Spleen (tissue), 7 donors: ENCODE measurements at regions not wholly inside any gene's neighbourhood (a gene's known extent, or its start where the extent isn't known, plus 50 kb on each side); places are given as distances from the start of the nearest gene placed in this dataset.

Source experiments
- POLR2A ChIP-seq, 3 donors: fragments of 450-650 bp; IDR thresholded peaks; one replicate each; pipeline ENCODE4 v1.5.1; 2017; ENCODE audit warnings: antibody characterized with exemption in 3 of 3, mild to moderate bottlenecking in 1 of 3
- POLR2AphosphoS5 ChIP-seq, 3 donors: sonication (generic); formaldehyde crosslinking; IDR thresholded peaks; one replicate each; pipeline ENCODE4 v1.5.1; 2017; ENCODE audit warnings: antibody characterized with exemption in 3 of 3
- TF ChIP-seq, protein P1 (sequence below), 11 experiments: fragments of 200-600 bp in 7 of 11; fragments of 450-650 bp in 4 of 11; sonication (generic) in 4 of 11; IDR thresholded peaks in 8 of 11; conservative IDR thresholded peaks in 3 of 11; 1 replicate in 7 of 11; 2 replicates in 4 of 11; pipeline versions ENCODE4 v1.4.0 to v1.8.0; 2016 to 2021; ENCODE audit warnings: antibody characterized with exemption in 11 of 11, inconsistent platforms in 4 of 11, mild to moderate bottlenecking in 1 of 11
- donor health status: DM: no; HTN: no; CAD: no; lungs with moderate emphysema.
- donor health status: DM: no; HTN: no; CAD: no.
- donor health status: DM: no; HTN: no; CAD: no.

DNA sequence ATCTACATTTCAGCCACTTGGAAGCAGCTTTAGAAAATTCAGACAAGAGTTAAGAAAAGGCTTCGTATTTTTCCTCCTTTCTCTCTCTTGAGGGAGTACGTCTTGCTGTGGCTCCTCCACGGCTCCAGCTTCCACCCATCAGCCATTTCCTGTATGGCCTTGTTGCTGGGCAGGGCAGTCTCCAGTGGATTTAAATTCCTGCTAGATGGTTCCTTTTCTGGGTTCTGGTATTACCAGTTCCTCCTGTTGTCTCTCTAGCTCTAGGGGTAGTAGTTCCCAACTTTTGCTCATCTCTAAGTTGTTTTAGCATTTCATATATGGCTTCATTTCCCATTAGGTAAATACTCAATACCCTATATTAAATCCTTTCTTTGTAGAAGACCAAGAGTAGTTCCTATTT is 1098.3 kb downstream of the ADGRL2 start:
- TF ChIP-seq, protein P1, sequence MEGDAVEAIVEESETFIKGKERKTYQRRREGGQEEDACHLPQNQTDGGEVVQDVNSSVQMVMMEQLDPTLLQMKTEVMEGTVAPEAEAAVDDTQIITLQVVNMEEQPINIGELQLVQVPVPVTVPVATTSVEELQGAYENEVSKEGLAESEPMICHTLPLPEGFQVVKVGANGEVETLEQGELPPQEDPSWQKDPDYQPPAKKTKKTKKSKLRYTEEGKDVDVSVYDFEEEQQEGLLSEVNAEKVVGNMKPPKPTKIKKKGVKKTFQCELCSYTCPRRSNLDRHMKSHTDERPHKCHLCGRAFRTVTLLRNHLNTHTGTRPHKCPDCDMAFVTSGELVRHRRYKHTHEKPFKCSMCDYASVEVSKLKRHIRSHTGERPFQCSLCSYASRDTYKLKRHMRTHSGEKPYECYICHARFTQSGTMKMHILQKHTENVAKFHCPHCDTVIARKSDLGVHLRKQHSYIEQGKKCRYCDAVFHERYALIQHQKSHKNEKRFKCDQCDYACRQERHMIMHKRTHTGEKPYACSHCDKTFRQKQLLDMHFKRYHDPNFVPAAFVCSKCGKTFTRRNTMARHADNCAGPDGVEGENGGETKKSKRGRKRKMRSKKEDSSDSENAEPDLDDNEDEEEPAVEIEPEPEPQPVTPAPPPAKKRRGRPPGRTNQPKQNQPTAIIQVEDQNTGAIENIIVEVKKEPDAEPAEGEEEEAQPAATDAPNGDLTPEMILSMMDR (IDR thresholded peaks at IDR 0.05 in 8 of 11, conservative IDR thresholded peaks at IDR 0.05 in 3 of 11), result no peak
- TF ChIP-seq POLR2AphosphoS5 (IDR thresholded peaks at IDR 0.05) (no peak), POLR2A (IDR thresholded peaks at IDR 0.05) (no peak)
